HG03378 (cell line): ENCODE measurements at regions not wholly inside any gene's neighbourhood (a gene's known extent, or its start where the extent isn't known, plus 50 kb on each side); places are given as distances from the start of the nearest gene placed in this dataset.
"Not testable (repeated sequence)": the region's sequence is repeated elsewhere in the genome, so short reads cannot be mapped to it uniquely, and the experiment has no call there.

Experiments
- ATAC-seq: cut with Tn5 transposase; IDR thresholded peaks from one replicate; pipeline ENCODE4 v1.9.1; 2021; ENCODE audit warnings: mild to moderate bottlenecking, moderate library complexity; ENCODE audit not compliant: unreplicated experiment

- not testable (repeated sequence) for ATAC-seq
Measured at GRCh38 chr16:29203933-29204805, 202.3 kb downstream of the NPIPB11 start.

GRCh38 chr16:29203046-29203932, 203.2 kb downstream of the NPIPB11 start:
- not testable (repeated sequence) for ATAC-seq

- ATAC-seq, result not testable (repeated sequence)
Measured at GRCh38 chr16:29202642-29203041, 203.9 kb downstream of the NPIPB11 start.

DNA sequence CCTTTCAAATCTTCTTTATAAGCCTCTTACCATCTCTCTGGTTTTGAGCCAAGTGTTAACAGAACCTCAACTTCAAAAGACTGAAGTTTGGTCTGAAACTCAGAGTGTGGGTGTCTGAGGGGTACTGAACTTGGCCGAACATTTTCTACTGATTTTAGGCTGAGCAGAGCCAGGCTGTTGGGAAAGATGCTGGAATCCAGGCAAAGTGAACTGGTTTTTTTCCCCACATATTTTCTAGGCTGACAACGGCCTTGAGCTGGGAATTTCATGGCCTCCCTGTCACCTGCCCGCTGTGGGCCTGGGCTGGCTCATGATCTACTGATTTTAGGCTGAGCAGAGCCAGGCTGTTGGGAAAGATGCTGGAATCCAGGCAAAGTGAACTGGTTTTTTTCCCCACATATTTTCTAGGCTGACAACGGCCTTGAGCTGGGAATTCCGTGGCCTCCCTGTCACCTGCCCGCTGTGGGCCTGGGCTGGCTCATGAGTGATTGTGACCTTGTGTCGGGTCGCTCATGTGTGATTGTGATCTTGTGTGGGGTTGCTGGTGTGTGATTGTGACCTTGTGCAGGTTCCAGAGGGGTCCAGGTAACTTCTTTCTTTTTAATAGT, 204.4 kb downstream of the NPIPB11 start:
- ATAC-seq, result not testable (repeated sequence)

DNA sequence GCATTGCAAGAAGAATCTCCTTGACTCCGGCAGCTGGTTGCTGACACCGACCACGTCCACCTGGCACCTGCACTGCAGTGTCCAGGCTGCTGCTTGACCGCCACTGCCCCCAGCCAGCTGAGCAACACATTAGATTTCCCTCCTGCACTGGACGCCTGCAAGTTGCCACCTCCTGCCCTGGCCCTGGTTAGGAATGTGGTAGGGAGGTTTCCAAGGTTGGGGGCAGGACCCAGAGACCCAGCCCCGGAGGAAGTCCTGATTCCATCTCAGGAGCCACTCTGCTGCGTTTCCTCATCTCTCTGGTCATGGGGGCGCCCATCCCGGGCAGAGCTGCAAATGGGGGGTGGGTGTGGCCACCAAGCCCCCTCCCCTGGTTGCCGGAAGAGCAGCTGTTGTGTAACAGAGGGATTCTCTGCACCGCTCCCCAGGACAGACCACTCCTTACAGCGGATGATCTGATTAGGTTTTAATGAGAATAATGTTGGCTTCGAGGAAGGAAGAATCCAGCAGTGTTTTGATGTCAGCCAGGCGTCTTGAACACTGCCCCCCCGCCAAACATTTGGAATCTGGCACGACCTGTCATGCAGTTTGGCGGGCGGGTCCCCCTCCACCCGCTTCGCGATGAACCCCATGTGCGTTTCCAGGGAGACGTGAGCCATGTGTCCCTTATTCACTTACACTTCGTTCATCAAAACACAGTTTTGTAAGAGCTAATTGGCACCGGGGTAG, 205.1 kb downstream of the NPIPB11 start:
- not testable (repeated sequence) for ATAC-seq

- not testable (repeated sequence) for ATAC-seq
Measured at GRCh38 chr16:29200681-29201080, 205.8 kb downstream of the NPIPB11 start.

- not testable (repeated sequence) for ATAC-seq
Measured at GRCh38 chr16:29200135-29200601, 206.3 kb downstream of the NPIPB11 start.

GRCh38 chr16:29199626-29200025, 206.9 kb downstream of the NPIPB11 start:
- ATAC-seq, result not testable (repeated sequence)

GRCh38 chr16:29198731-29199521, 207.6 kb downstream of the NPIPB11 start:
- no peak for ATAC-seq

DNA sequence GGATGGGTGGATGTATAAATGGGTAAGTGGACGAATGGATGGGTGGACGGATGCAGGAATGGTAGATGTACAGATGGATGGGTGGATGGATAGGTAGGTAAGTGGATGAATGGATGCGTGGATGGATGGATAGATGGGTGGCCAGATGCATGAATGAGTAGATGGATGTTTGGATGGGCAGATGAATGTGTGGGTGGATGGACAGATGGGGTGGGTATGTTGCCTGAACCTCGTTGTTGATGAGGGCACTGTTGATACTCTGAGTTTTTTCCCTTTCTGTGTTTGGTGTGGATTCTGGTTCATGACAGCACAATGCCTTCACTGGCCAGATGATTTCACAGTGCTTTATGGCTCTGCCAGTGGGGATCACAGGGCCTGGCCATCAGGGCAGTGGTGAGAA, 208.3 kb downstream of the NPIPB11 start:
- no peak for ATAC-seq

- ATAC-seq, result not testable (repeated sequence)
Measured at GRCh38 chr16:29197494-29198100, 208.9 kb downstream of the NPIPB11 start.

DNA sequence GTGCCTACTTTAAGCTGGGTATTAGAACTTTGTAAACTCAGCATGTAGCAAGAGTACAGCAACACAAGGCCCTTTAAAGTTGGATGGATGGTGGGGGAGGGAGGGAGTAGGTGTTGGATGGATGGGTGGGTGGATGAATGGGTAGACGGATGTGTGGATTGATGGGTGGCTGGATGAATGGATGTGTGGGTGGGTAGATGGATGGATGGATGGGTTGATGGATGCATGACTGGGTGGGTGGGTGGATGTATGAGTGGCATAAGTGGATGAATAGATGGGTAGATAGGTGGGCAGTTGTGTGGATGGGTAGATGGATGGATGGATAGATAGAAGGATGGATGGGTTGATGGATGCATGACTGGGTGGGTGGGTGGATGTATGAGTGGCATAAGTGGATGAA, 209.8 kb downstream of the NPIPB11 start:
- not testable (repeated sequence) for ATAC-seq

DNA sequence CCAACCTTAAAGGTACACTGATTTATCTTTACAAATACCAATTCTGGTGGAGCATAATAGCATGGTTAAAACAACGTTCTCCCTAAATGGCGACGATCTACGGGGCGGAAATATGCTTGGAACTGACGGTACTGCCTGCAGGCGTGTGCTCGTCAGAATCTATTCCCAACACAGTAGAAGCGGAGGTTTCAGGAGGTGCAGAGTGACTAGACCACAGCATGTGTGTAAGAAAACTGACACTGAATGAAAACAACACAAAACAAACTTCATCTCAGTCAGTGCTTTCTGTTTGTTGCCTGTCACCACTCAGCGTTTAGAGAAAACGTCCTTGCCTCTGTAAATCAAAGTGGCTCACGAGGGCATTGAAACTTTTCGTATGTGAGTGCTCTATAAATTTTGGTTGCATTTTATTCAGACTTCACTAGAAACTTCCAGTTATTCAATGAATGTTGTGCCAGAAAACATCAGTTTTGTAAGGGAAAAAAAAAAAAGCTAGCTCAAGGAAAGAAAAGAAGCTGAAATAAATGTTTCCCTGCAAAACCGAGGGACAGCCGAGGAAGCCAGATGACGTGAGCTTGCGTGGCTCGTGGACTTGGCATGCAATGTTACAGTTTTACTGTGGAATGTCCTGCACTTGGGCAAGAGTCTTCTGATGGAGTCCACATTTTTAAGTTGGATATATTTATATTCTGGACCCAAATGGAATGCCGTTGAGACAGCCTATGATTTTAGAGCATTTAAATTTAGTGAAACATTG, 210.4 kb downstream of the LAT start:
- not testable (repeated sequence) for ATAC-seq

- not testable (repeated sequence) for ATAC-seq
Measured at GRCh38 chr16:29194185-29194844, 209.5 kb downstream of the LAT start.

GRCh38 chr16:29193634-29194033, 208.8 kb downstream of the LAT start:
- ATAC-seq, result not testable (repeated sequence)

- ATAC-seq, result not testable (repeated sequence)
Measured at GRCh38 chr16:29193248-29193574, 208.4 kb downstream of the LAT start.

DNA sequence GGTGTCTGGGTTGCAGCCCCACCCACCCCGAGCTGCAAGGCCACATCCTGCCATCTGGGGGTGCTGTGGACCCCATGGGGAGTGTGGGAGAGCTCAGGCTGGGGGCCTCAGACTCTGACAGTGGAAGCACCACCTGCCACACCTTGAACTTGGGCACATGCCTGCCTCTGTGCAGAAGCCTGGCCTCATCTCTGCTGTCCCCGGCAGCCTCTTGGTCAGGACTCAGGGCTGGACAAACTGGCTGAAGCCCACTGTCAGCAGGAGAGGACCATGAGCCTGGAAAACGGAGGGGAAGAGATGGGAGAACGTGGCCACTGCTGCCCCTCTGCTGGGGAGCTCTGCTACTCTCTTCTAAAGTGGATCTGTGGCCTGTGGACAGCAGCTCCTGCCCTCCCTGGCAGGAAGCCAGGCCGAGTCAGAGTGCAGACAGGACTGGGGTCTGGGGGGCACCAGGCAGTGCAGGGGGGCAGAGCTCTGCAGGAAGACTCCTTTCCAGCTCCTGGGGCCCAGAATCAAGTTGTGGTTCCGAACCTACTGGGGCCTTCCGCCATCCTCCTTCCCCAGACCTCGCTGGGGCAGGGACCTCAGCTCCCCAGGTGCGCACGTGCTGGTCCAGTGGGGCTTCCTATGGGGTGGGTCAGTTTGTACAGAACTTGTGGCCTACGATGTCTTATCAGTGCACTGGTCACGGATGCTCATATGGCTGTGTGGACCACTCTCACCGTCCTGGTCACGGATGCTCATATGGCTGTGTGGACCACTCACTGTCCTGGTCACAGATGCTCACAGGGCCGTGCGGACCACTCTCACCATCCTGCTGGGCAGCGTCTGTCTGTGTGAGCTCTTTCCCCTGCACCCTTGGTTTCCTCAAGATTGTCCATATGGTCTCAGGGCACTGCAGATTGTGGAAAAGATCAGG, 207.7 kb downstream of the LAT start:
- ATAC-seq, result no peak
